GM19452 (cell line): ENCODE measurements at regions not wholly inside any gene's neighbourhood (a gene's known extent, or its start where the extent isn't known, plus 50 kb on each side); places are given as distances from the start of the nearest gene placed in this dataset.

Experiments
- ATAC-seq: cut with Tn5 transposase; IDR thresholded peaks from one replicate; pipeline ENCODE4 v1.9.1; 2021; ENCODE audit not compliant: unreplicated experiment

DNA sequence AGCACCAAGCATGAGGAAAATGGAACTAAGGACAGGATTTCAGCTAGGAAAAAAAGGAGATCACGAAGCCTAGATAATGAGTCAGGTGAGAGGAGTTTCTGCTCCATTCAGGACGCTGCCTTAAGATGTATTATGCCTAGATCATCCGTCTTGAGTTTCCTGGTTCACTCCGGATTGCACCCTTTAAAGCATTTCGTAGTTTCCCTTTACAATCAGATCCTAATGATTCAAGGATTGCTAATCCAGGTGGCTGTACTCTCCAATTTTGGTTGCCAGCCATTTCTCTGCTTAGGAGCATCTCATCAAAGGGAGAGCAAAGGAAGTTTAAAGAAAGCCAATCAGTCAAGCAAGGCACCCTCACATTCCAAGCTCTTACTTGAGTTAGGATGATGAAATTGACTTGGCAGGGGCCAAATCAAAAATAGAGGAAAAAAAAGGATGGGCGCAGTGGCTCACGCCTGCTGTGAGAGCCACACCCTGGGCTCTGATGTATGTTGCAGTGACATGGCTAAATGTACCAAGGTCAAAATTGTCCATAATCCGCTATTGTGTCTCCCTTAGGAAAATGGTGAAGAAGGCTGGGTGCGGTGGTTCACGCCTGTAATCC lies 156.9 kb upstream of the SOD1 start:
- no peak for ATAC-seq

GRCh38 chr21:31501926-31502325 lies 157.6 kb upstream of the SOD1 start:
- no peak for ATAC-seq

GRCh38 chr21:31500982-31501381 lies 156.9 kb upstream of the TIAM1 start:
- no peak for ATAC-seq

- ATAC-seq = no peak
These were observed 156.0 kb upstream of the TIAM1 start for GRCh38 chr21:31500071-31500470.

DNA sequence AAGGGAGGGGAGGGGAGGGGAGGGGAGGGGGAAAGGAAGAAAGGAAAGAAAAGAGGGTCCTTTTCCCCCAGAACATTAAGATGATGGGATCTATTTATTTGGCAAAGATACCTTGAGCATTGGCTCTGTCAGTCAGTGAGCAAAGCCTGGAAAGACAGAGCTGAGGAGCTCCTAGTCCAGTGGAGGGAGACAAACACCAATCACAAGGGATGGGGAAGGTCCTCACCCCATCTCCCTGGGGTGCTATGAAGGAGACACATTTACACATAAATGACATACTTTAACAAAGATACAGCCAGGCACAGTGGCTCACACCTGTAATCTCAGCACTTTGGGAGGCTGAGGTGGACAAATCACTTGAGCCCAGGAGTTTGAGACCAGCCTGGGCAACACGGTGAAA lies 154.9 kb upstream of the TIAM1 start:
- ATAC-seq = no peak

DNA sequence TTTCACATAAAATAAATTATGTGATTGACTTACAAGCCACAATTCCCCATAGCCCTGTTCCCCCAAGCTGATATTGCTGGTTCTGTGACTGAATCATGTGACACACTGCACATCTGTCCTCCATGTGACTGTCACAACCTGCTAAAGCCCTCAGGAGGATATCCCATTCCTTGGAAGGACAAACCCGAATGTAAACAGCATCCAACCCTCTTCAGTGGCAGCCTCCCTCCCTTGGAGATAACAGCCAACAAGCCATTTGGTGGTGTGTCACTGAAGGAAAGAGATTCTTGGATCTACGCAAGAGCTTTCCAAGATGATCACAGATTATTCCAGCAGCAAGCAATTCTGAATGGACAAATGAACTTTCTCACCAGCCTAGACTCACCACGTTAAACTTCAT lies 153.9 kb upstream of the TIAM1 start:
- no peak for ATAC-seq

DNA sequence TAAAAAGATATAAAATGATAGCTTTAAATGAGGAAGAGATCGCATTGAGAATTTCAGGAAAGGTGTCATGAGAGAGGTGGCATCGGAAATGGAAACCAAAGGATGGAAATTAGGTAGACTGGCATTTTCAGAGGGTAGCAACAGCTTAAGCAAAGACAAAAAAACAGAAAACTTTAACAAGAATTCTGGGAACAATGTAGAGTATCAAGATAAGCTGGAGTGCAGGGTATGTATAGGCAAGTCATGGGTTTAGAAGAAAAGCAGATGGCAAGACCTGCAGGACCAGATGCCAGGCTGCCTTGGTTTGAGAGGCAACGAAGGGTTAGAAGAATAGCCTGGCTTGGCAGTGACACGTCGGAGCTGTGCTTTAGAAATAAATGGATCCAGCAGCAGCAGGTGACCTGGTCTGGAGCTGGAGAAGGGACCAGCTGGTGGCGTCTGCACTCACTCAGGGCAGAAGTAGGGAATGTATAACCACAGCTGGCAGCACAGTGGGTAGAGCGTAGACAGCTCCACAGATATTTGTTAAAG lies 149.4 kb upstream of the TIAM1 start:
- ATAC-seq = no peak

GRCh38 chr21:31491617-31492016 lies 147.6 kb upstream of the TIAM1 start:
- ATAC-seq = no peak

GRCh38 chr21:31490443-31490842 lies 146.4 kb upstream of the TIAM1 start:
- no peak for ATAC-seq

- ATAC-seq = no peak
These were observed 145.7 kb upstream of the TIAM1 start for GRCh38 chr21:31489726-31490125.

- ATAC-seq = no peak
These were observed 145.0 kb upstream of the TIAM1 start for GRCh38 chr21:31489014-31489413.

GRCh38 chr21:31484219-31484618 lies 140.2 kb upstream of the TIAM1 start:
- ATAC-seq = no peak

GRCh38 chr21:31483146-31483545 lies 139.1 kb upstream of the TIAM1 start:
- ATAC-seq = no peak

GRCh38 chr21:31482460-31482859 lies 138.4 kb upstream of the TIAM1 start:
- no peak for ATAC-seq

DNA sequence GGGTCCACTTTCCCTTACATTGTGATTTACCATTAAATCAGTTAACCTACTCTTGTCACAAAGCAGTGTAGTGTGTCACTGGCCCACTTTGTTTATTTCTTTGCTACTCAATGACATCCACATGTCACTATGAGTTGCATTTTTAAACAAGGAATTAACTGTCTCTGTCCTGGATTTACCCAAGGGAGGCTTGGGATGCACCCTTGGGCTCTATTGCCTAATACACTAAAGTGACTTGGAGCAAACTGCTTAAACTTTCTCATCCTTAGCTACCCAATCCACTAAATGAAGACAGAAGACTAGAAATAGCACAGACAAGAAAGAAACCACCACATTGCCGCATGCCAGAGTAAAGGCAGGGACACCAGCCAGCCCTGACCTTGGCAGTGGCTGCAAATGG lies 136.2 kb upstream of the TIAM1 start:
- no peak for ATAC-seq

DNA sequence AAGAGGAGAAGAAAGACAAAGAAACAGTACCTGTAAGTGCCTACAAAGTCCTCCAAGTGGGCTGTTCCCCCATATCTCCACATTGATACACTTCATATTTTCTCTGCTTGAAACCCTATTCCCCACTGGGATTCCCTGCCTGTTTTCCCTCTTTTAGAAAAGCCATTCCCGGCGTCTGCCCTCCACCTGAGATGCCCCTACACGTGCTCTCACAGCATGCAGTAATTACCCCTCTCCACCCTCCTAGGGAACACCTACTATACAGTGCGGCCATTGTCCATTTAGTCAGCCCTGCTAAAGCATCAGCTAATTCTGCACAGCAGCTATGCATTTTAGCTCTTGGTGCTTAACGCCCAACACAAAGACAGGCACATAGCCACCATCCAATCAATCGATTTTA lies 135.7 kb upstream of the TIAM1 start:
- ATAC-seq = no peak

GRCh38 chr21:31479222-31479621 lies 135.2 kb upstream of the TIAM1 start:
- ATAC-seq = no peak

DNA sequence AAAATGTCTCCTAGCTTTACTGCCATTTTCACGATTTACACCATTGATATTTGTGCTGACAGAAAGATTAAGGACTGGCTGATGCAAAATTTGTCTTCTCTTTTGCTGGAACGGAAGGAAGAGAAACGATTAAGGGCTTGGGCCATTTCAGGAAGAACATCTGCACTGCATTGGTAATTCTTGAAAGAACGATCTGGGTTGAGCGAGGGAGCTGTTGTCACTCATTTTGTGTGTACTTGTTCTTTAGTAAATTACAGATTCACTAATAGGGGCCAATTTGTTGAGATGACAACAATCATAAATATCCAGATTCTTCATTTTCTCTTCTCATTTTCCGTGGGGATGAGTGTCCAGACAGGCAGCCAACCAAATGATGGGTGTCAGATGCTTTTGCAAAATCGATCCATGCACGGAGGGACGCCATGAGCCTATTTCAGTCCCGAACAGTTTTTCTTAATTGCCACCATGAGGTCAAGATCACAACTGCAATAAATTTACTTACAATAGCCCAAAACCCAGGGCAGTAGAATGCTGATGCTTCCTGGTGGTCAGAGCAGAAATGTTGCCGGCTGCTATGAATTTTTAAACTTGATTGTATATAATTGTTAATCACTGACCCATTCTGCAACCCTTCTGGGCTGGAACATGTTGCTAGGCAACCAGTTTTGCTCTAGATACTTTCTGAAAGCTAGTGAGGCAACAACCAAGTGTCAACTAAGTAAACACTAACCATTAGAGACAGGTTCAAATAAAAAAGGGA lies 132.4 kb upstream of the TIAM1 start:
- no peak for ATAC-seq

GRCh38 chr21:31475223-31475622 lies 131.2 kb upstream of the TIAM1 start:
- no peak for ATAC-seq

DNA sequence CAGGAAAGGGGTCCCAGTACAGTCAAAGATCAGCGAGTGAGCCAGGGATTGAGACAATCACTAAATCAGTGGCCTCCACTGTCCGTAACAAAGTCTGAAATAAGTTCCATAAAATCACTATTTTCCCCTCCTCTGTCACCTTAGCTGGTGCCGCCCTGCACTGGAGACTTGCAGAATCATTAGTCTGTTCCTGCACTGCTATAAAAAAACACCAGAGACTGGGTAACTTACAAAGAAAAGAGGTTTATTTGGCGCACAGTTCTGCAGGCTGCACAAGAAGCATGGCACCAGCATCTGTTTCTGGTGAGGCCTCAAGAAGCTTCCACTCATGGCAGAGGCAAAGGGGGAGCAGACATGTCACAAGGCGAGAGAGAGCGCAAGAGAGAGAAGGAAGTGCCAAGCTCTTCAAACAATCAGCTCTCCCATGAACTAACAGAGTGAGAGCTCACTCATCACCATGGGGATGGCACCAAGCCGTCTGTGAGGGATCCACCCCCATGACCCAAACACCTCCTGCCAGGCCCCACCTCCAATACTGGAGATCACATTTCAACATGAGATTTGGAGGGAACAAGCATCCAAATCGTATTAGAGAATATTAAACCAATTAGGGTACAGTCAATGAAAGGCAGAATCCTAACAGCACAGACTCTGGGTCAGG lies 129.8 kb upstream of the TIAM1 start:
- ATAC-seq = no peak

- no peak for ATAC-seq
These were observed 127.8 kb upstream of the TIAM1 start for GRCh38 chr21:31471865-31472264.
